Neuronal stem cell (in vitro differentiated cells): ENCODE measurements at regions not wholly inside any gene's neighbourhood (a gene's known extent, or its start where the extent isn't known, plus 50 kb on each side); places are given as distances from the start of the nearest gene placed in this dataset.

Source experiments
- DNase-seq: peaks from one replicate; pipeline ENCODE4 v3.0.0-alpha.2; 2013; ENCODE audit warnings: low spot score
- H2AFZ ChIP-seq: one replicate; pipeline ENCODE4 v1.6.1; 2013; ENCODE audit warnings: mild to moderate bottlenecking, low read length, inconsistent platforms
- H2AK5ac ChIP-seq: 2 replicates; pipeline ENCODE4 v1.6.1; 2013; ENCODE audit warnings: low read depth, mild to moderate bottlenecking, inconsistent platforms, low read length, moderate library complexity, mixed read lengths
- H2BK120ac ChIP-seq: 2 replicates; pipeline ENCODE4 v1.6.1; 2013; ENCODE audit warnings: low read depth, mild to moderate bottlenecking, inconsistent platforms, low read length, moderate library complexity, mixed read lengths
- H2BK12ac ChIP-seq: one replicate; pipeline ENCODE4 v1.6.1; 2013; ENCODE audit warnings: low read length, inconsistent platforms
- H2BK15ac ChIP-seq: 2 replicates; pipeline ENCODE4 v1.6.1; 2013; ENCODE audit warnings: mild to moderate bottlenecking, low read length, inconsistent platforms, mixed read lengths
- H2BK5ac ChIP-seq: one replicate; pipeline ENCODE4 v1.6.1; 2013; ENCODE audit warnings: inconsistent platforms, mild to moderate bottlenecking, low read length, moderate library complexity
- H3K14ac ChIP-seq: one replicate; pipeline ENCODE4 v1.6.1; 2013; ENCODE audit warnings: low read length, inconsistent platforms
- H3K18ac ChIP-seq: 2 replicates; pipeline ENCODE4 v1.6.1; 2013; ENCODE audit warnings: low read length, inconsistent platforms
- H3K23ac ChIP-seq: 2 replicates; pipeline ENCODE4 v1.6.1; 2013; ENCODE audit warnings: low read depth, mild to moderate bottlenecking, mixed read lengths, low read length, inconsistent platforms; ENCODE audit not compliant: poor library complexity
- H3K27ac ChIP-seq: replicated peaks from 3 replicates; pipeline ENCODE4 v1.5.1; 2013; ENCODE audit warnings: low read length, inconsistent platforms
- H3K27me3 ChIP-seq, 3 experiments: 2 replicates each; pipeline ENCODE4 v1.6.1; 2013; ENCODE audit warnings: low read length in 3 of 3, mild to moderate bottlenecking in 2 of 3, inconsistent platforms in 1 of 3, low read depth in 1 of 3, mixed read lengths in 1 of 3, moderate library complexity in 1 of 3; ENCODE audit not compliant: control insufficient read depth in 3 of 3, insufficient read depth in 3 of 3
- H3K36me3 ChIP-seq, 2 donors: replicated peaks in 1 of 2; 2 replicates each; pipeline ENCODE4 v1.6.1; 2013; ENCODE audit warnings: low read length in 2 of 2; ENCODE audit not compliant: control insufficient read depth in 2 of 2, insufficient read depth in 2 of 2
- H3K4ac ChIP-seq: 2 replicates; pipeline ENCODE4 v1.6.1; 2013; ENCODE audit warnings: inconsistent platforms, mild to moderate bottlenecking, low read length, moderate library complexity
- H3K4me1 ChIP-seq, 2 donors: 1 replicate in 1 of 2; 2 replicates in 1 of 2; pipeline ENCODE4 v1.6.1; 2013; ENCODE audit warnings: low read length in 2 of 2, low read depth in 1 of 2; ENCODE audit not compliant: control insufficient read depth in 2 of 2, insufficient read depth in 1 of 2
- H3K4me2 ChIP-seq: one replicate; pipeline ENCODE4 v1.6.1; 2013; ENCODE audit warnings: mild to moderate bottlenecking, low read length, inconsistent platforms; ENCODE audit not compliant: insufficient read depth, poor library complexity, severe bottlenecking
- H3K4me3 ChIP-seq, 2 donors: 2 replicates each; pipeline ENCODE4 v1.5.1; 2013; ENCODE audit warnings: low read length in 2 of 2, mild to moderate bottlenecking in 2 of 2, inconsistent platforms in 1 of 2, moderate library complexity in 1 of 2
- H3K79me1 ChIP-seq: one replicate; pipeline ENCODE4 v1.6.1; 2013; ENCODE audit warnings: low read depth, mild to moderate bottlenecking, inconsistent platforms, low read length, moderate library complexity
- H3K9ac ChIP-seq: one replicate; pipeline ENCODE4 v1.6.1; 2013; ENCODE audit warnings: mild to moderate bottlenecking, low read depth, low read length, inconsistent platforms; ENCODE audit not compliant: poor library complexity
- H3K9me3 ChIP-seq, 2 donors: replicated peaks in 1 of 2; 2 replicates each; pipeline versions ENCODE3 to v1.6.1; 2013; ENCODE audit warnings: low read length in 2 of 2, mild to moderate bottlenecking in 2 of 2, inconsistent platforms in 1 of 2, low read depth in 1 of 2, mixed read lengths in 1 of 2, moderate library complexity in 1 of 2; ENCODE audit not compliant: control insufficient read depth in 2 of 2, insufficient read depth in 1 of 2
- H4K8ac ChIP-seq: one replicate; pipeline ENCODE4 v1.6.1; 2013; ENCODE audit warnings: low read depth, mild to moderate bottlenecking, inconsistent platforms, low read length, moderate library complexity
- H4K91ac ChIP-seq: one replicate; pipeline ENCODE4 v1.6.1; 2013; ENCODE audit warnings: low read length, low read depth, mild to moderate bottlenecking, inconsistent platforms; ENCODE audit not compliant: poor library complexity
- WGBS, 2 donors: extraction: QIAGEN DNeasy Blood & Tissue Kit; methylation state at CpG; one replicate each; pipeline ENCODE4 v1.1.7; 2013; ENCODE audit warnings: missing lambda C conversion rate in 2 of 2, mixed read lengths in 1 of 2; ENCODE audit not compliant: insufficient read length in 2 of 2, insufficient replicate concordance in 1 of 2; ENCODE audit errors: extremely low coverage in 2 of 2; 5-methylcytosine and 5-hydroxymethylcytosine counted together

DNA sequence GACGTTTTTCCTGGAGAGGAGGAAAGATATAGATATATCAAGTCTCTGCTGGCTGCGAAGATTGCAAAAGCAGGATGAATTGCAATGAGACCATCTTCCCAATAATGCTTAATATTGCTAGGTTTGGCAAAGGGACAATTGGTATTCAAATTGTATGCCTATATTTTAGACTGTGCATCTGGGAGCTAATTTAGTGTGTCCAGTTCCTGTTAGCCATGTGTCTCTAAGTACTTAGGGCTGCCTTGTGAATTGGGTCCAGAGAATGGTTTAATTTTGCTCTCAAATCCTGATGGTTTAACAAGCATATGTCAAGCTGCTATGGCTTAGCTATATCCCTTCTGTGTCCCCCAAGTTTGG, 97.6 kb upstream of the ZNF366 start:
- no peak overlapping the region for H2AK5ac ChIP-seq
- H4K91ac ChIP-seq, result no peak overlapping the region
- peaks cover 6 to 17% of the 10 kb centered on the region in 2 donors for H3K4me1 ChIP-seq
- no peak overlapping the region for H3K4me3 ChIP-seq
- H2AFZ ChIP-seq, result no peak overlapping the region
- no peak overlapping the region for H2BK12ac ChIP-seq
- no peak overlapping the region for H3K18ac ChIP-seq
- no CpG with 5 or more reads among the region's 2 CpGs for WGBS, 2 donors
- H3K27me3 ChIP-seq, result no peaks in the 10 kb centered on the region
- no peaks in the 10 kb centered on the region for H3K36me3 ChIP-seq
- no peak for DNase-seq
- no peak overlapping the region for H3K23ac ChIP-seq
- no peaks in the 10 kb centered on the region for H3K79me1 ChIP-seq
- no peak overlapping the region for H3K4me2 ChIP-seq
- no peak overlapping the region for H3K9ac ChIP-seq
- no peaks in the 10 kb centered on the region for H3K9me3 ChIP-seq
- H2BK5ac ChIP-seq, result no peak overlapping the region
- no peak overlapping the region for H3K4ac ChIP-seq
- H2BK15ac ChIP-seq, result no peak overlapping the region
- no peak overlapping the region for H4K8ac ChIP-seq
- H3K27ac ChIP-seq, result no peak overlapping the region
- H2BK120ac ChIP-seq, result no peak overlapping the region
- H3K14ac ChIP-seq, result no peak overlapping the region

DNA sequence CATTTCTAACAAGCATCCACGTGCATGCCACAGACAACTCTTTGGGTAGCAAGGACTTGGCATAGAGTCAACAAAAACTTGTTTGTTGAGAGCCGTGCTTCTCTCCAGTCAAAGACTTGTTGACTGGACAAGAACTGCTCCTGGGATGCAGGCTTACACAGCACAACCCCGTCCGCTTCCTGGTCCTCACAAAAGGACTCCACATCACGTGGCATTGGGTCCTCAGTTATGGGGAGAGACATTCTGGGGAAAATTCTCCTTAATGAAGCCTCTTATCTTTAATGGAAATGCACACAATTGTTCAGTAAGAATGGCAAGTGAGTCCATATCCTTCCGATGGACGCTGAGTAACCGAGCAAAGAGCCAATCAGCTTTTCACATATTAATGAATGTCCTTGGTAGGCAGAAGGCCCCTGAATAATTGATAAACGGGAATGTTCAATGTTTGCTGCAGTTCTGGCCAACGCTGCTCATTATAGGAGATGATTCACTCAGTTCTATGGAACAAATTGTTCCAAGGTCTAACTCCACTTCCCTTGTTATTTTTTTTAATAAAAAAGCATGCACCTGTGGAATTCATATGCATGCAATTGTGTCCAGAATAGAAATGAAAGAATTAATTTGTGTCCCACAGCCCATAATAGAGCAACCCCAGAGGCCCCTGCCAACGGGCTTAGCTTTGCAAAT, 97.0 kb upstream of the ZNF366 start:
- no peak for DNase-seq
- Histone ChIP-seq H2AFZ (no peak overlapping the region), H3K4me2 (no peak overlapping the region), H3K23ac (no peak overlapping the region), H3K18ac (peak overlapping the region; percentile 74), H2BK15ac (no peak overlapping the region), H2BK5ac (no peak overlapping the region), H2BK12ac (no peak overlapping the region), H3K4me1 (peaks cover 6 to 20% of the 10 kb centered on the region in 2 donors), H3K14ac (no peak overlapping the region), H2AK5ac (no peak overlapping the region), H3K4ac (no peak overlapping the region), H3K9ac (no peak overlapping the region), H3K36me3 (no peaks in the 10 kb centered on the region), H4K8ac (no peak overlapping the region), H3K4me3 (peak overlapping the region in 1 of 2 donors; percentile 1), H3K79me1 (no peaks in the 10 kb centered on the region), H3K27ac (no peak overlapping the region), H2BK120ac (no peak overlapping the region), H3K9me3 (peaks cover 1 to 5% of the 10 kb centered on the region in 2 donors), H4K91ac (no peak overlapping the region), H3K27me3 (no peaks in the 10 kb centered on the region)
- no CpG with 5 or more reads among the region's 11 CpGs for WGBS, 2 donors

DNA sequence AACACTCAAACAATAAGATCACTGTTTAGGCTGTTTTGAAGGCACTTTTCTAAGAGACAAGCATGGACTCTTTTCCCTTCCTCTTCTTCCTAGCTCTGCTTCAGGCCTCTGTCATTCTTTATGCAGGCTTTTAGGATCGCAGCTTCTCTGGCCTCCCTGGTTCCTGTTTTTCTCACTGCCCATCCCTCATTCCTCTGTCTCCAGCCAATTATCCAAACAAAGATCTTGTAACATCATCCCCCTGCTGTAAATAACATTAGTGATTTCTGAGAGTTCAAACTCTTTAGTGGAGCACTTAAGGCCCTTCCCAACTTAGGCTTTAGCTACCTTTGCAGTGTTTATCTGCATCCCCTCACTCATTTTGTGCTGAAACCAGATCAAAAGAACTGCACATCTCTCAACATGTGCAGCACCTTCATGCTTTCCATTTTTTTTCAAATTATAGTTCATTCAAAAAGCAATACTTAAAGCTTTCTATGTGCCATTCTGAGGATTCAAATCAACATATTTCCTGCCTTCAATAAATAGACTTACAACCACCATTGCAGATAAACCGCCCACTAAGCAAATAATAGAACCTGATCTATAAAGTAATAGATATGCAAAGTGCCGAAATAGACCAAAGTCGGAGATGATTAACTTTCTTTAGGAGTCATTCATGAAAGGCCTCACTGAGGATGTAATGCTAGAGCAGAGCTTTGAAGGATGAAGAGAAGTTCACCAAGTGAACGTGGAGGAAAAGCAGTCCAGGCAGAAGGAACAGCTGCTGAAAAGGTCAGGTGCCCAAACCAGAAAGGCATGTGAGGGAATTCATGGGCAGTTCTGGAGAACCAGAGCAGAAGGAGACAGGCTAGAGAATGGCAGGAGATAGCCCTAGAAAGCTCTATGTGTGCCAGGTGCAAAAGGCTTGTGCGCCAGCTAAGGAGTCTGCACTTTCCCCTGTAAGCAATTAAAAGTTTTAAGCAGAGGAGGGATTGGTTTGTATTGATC, 95.8 kb upstream of the ZNF366 start:
- Histone ChIP-seq H3K9me3 (peaks cover 2 to 13% of the 10 kb centered on the region in 2 donors), H2BK15ac (no peak overlapping the region), H3K27ac (no peak overlapping the region), H2AK5ac (no peak overlapping the region), H4K91ac (no peak overlapping the region), H3K4me1 (peaks cover 4 to 13% of the 10 kb centered on the region in 2 donors), H3K14ac (no peak overlapping the region), H2BK120ac (no peak overlapping the region), H2BK12ac (no peak overlapping the region), H2BK5ac (no peak overlapping the region), H3K36me3 (no peaks in the 10 kb centered on the region), H3K23ac (no peak overlapping the region), H3K9ac (no peak overlapping the region), H3K79me1 (no peaks in the 10 kb centered on the region), H2AFZ (no peak overlapping the region), H3K4ac (no peak overlapping the region), H3K4me2 (no peak overlapping the region), H3K4me3 (no peak overlapping the region), H3K18ac (no peak overlapping the region), H4K8ac (no peak overlapping the region), H3K27me3 (no peaks in the 10 kb centered on the region)
- WGBS, 2 donors, result no CpG with 5 or more reads among the region's 6 CpGs
- no peak for DNase-seq

DNA sequence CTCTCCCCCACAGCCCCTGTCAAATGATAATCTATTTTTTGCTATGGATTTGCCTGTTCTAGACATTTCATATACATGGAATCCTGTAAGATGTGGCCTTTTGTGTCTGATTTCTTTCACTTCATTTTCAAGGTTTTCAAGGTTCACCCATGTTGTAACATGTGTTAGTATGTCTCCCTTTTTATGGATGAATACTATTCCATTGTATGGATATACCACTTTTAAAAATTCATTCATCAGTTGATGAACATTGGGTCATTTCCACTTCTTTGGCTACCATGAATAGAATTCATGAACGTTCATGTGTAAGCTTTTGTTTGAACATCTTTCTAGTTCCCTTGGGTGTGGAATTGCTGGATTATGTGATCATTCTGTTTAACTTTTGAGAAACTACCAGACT, 94.7 kb upstream of the ZNF366 start:
- Histone ChIP-seq H2BK15ac (no peak overlapping the region), H3K9ac (no peak overlapping the region), H3K4ac (no peak overlapping the region), H3K18ac (no peak overlapping the region), H2AK5ac (no peak overlapping the region), H3K4me1 (peaks cover 4 to 18% of the 10 kb centered on the region in 2 donors), H3K27ac (no peak overlapping the region), H2BK120ac (no peak overlapping the region), H3K9me3 (peaks cover 2 to 13% of the 10 kb centered on the region in 2 donors), H2BK12ac (no peak overlapping the region), H3K23ac (no peak overlapping the region), H3K79me1 (no peaks in the 10 kb centered on the region), H4K8ac (no peak overlapping the region), H2BK5ac (no peak overlapping the region), H2AFZ (no peak overlapping the region), H3K4me2 (no peak overlapping the region), H3K36me3 (no peaks in the 10 kb centered on the region), H4K91ac (no peak overlapping the region), H3K14ac (no peak overlapping the region), H3K27me3 (no peaks in the 10 kb centered on the region), H3K4me3 (no peak overlapping the region)
- no peak for DNase-seq
- no CpG with 5 or more reads among the region's 1 CpG for WGBS, 2 donors
